Mucosa of gallbladder (tissue), 1 donor: ENCODE measurements at regions not wholly inside any gene's neighbourhood (a gene's known extent, or its start where the extent isn't known, plus 50 kb on each side); places are given as distances from the start of the nearest gene placed in this dataset.
"Not testable (repeated sequence)": the region's sequence is repeated elsewhere in the genome, so short reads cannot be mapped to it uniquely, and the experiment has no call there.

Experiments
- DNase-seq: peaks from one replicate; pipeline ENCODE4 v3.0.0-alpha.2; 2020; ENCODE audit warnings: low spot score
- donor health status: DM: no; HTN: no; CAD: no.

DNA sequence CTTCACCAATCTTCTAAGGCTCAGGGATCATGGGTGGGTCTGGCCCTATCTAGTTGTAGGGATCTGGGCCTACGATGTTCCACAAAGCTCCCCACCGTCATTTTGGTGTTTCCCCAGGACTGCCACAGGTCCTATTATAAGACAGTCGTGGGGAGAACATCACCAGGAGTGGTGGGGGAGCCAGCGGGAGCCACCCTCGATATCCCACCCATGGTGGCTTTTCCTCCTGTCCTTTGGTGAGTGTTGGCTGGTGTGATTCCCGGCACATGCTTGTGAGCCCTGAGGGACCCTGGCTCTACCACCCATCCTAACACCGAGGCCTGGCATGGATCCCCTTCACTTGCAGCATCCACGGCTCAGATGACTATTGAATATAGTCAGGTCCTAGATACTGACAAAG is 247.4 kb downstream of the ACTR3B start:
- DNase-seq: no peak

DNA sequence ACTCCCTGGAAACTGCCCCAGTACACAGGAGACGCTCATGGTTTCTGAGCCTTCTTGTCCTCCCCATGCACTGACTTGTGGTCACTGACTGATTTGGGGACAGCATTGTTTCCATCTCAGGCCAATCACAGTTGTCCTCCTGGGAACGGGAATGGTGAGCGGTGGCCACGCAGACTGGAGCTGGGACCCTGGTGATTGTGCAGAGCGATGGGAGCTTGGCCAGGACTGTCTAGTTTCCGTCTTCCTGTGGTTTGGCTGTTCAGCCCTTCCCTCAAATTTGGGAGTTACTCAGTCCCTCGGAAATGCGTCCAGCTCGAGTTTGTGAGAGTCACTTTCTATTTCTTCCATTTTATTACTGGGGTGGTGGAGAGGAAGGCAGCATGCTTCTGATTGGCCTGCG is 250.9 kb downstream of the ACTR3B start:
- DNase-seq: no peak

GRCh38 chr7:153012203-153012602 is 252.7 kb downstream of the ACTR3B start:
- no peak for DNase-seq

DNA sequence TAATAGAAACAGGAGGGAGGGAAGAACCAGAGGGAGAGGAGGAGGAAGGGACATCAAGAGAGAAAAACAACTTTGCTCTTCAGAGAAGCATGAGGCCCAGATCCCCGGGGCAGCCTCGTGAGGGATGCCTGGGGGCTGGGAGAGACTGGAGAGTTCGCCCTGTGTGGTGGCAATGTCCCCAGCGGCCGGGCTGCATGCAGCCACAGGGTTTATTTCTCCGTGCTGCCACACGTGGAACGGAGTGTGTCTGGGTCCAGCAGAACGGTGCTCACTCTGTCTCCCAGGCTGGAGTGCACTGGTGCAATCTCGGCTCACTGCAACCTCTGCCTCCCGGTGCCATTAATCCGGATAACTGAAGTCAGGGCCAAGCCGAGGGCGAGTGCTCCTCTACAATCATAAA is 257.7 kb downstream of the ACTR3B start:
- no peak for DNase-seq

GRCh38 chr7:153021542-153021941 is 262.0 kb downstream of the ACTR3B start:
- no peak for DNase-seq

GRCh38 chr7:153022475-153023193 is 263.1 kb downstream of the ACTR3B start:
- DNase-seq: no peak

DNA sequence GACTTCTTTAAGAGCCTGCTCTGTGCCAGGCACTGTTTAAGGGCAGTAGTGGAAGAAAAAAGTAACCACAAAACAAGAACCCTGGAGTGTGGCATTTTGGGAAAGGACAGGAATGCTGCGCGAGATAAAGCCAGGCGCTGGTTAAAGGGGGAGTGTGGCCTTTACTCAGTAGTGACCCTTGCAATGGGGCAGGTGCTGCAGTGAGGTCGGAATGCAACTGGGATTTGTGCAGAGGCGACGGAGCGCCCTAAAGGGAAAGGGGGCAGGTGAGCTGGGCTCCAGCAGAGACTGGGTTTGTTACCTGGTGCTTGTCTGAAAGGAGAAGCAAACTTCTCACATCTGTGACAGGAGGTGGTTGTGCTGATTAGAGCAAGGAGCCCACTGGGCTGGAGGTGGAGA is 263.6 kb downstream of the ACTR3B start:
- DNase-seq: no peak

GRCh38 chr7:153027210-153027609 is 267.7 kb downstream of the ACTR3B start:
- DNase-seq: no peak

GRCh38 chr7:153027904-153028303 is 268.4 kb downstream of the ACTR3B start:
- no peak for DNase-seq

DNA sequence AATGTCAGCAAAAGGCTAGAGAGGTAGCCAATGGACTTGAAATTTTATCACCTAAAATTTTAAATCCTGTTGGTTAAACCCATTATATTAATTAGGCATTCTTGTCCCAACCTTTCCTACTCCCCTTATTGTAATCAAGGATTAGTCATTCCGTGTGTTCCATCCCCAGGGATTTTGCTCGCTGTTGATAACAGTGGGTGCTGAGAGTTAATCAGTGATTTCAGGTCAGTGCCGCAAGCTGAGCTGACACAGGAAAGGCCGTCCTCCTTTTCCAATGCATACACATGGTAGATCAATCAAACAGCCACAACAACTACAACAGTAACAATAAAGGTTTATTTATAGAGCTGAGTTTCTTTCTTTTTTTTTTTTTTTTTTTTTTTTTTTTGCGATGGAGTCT is 271.4 kb downstream of the ACTR3B start:
- no peak for DNase-seq

GRCh38 chr7:153034791-153035190 is 275.2 kb downstream of the ACTR3B start:
- DNase-seq: no peak

- no peak for DNase-seq
Measured at GRCh38 chr7:153036396-153037063, 277.0 kb downstream of the ACTR3B start.

GRCh38 chr7:153043440-153043839 is 283.9 kb downstream of the ACTR3B start:
- no peak for DNase-seq

DNA sequence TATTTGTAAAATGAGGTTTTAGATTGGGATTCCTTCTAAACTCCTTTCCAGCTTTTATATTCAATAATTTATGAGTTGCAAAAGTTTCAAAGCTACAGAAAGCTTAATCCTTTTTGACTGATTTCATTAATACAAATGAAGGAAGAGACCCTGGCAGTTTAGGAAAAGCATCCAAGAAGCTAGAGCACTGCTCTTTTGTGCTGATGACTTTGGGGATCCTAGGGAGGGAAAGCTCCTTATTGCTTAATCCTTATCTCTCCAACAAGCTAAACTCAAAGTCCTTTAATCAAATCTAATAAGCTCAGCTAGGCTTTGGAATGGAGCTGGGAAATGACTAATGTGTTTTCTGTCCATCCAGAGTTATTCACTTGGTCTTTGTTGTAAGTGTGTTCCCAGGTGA is 285.4 kb downstream of the ACTR3B start:
- no peak for DNase-seq

GRCh38 chr7:153047079-153047959 is 287.8 kb downstream of the ACTR3B start:
- no peak for DNase-seq

DNA sequence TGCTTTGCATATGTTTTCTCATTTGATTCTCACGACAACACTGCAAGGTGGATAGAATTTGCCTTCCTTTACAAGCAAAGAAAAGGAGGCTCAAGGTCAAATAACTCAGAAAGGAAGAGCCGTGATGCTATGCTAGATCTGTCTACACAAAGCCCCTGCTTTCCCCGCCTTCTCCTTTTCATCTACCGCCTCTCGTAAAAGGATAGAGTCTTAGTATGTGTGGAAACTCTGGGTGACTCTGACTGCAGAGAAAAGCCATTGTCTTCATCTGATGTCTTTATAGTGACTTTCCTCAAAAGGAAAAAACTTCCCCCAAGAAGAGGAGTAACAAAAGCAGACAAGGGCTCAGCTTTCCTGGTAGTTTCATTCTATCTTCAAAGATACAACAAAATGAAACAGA is 292.7 kb downstream of the ACTR3B start:
- no peak for DNase-seq

DNA sequence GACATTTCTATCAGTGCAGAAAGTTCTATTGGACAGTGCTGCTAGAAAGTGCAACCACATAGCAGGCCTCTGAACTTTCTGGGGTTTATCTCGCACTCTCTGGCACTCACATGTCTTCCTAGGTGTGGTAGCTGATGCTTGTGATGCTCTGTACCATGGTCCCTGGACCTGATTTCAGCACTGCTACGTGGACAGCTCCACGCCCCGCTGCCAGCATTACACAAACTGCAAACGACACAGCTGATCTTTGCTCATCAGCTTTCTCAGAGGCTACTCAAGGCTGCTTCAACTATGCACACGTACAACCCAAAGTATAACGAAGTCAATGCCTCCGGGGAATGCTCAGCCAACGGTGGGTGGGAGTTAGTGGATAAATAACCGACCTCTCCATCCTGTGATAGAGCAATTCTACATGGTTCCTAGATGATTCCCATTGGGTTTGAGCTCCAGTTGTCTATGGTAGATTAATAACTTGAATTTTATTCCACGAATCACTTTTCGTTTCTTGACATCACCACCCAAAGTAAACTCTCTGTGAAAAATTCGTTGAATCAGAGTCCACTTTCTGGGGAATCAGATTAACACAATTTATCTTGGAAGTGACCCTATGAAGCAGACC is 302.5 kb downstream of the ACTR3B start:
- no peak for DNase-seq

DNA sequence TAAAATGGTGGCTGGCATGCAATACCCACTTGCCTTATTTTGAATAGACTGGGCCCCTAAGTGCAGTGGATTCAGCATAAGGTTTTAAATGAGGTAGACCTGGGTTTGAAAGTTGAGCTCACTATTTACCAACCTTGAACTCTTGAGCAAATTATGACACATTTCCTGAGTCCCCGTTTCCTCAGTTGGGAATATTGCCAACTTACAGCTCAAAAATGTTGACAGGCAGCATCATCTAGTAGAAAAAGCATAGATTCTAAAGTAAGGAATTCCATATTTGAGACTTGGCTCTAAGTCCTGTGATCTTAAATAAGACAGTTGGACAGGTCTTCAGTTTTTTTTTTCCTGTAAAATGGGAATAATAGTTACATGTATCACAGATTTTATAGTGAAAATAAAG is 305.5 kb downstream of the ACTR3B start:
- DNase-seq: no peak

GRCh38 chr7:153066711-153067110 is 307.2 kb downstream of the ACTR3B start:
- no peak for DNase-seq

DNA sequence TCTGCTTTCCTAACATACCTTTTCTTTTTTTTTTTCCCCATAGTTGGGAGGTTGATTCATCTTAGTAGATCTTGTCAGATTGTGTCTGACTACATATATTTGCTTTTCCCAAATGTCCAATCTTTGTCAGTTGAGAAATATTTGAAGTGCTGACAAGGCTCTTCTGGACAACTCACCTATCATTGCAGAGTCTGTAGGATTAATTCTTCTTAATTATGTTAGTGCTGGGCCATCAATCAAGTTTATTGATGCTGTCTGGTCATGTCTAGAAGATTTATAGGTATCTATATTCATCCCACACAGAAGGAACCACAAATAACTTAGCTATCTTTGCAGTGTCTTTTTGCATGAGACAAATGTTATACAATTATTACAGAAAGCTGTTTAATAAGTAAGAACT is 310.6 kb downstream of the ACTR3B start:
- no peak for DNase-seq

DNA sequence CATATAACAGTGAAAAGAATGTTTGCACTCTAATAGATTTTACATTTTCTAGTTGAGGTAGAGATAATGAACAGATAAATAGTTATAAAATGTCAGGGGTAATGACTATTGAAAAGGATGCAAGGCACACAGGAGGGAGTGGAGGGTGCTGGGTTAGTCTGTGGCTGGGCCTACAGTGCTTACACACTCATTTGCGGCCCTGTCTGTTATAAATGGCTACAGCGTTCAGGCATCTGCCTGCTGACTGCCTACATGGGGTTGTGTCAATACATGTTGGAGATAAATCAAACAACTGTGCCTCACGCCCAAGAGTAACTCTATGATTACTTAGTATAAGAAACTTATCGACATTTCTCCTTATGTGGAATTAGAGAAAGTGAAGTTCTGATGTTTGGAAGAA is 313.3 kb downstream of the ACTR3B start:
- no peak for DNase-seq

GRCh38 chr7:153076289-153076688 is 316.7 kb downstream of the ACTR3B start:
- not testable (repeated sequence) for DNase-seq
